GM19240 (cell line): ENCODE measurements at regions not wholly inside any gene's neighbourhood (a gene's known extent, or its start where the extent isn't known, plus 50 kb on each side); places are given as distances from the start of the nearest gene placed in this dataset.

Experiments used
- DNase-seq: peaks from one replicate; pipeline ENCODE4 v3.0.0; 2011; ENCODE audit warnings: low spot score; ENCODE audit not compliant: insufficient read length

DNA sequence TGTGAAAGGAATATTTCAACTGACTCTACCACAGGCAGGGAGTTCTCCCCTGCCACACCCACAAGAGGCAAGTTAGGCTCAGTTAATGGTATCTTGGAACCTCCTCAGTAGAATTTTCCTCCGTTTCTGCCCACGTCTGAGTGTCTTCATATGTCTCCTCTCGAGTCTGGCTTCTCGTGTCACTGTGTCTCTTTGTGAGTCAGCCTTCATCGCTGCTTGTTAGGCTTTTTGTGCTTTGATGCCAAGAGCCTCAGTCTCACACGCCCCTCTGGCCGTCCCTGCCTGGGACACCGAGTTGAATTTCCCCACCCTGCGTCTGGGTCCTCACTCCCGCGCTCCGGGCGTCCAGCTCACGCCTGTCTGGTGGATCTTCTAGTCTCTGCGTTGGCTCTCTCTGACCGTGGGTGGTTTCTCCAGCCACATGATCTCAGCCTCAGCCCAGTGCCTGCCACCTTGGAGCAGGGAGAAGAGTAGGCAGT lies 125.7 kb upstream of the GADD45A start:
- no peak for DNase-seq

- no peak for DNase-seq
Observed at GRCh38 chr1:67560580-67561255, 124.3 kb upstream of the GADD45A start.

DNA sequence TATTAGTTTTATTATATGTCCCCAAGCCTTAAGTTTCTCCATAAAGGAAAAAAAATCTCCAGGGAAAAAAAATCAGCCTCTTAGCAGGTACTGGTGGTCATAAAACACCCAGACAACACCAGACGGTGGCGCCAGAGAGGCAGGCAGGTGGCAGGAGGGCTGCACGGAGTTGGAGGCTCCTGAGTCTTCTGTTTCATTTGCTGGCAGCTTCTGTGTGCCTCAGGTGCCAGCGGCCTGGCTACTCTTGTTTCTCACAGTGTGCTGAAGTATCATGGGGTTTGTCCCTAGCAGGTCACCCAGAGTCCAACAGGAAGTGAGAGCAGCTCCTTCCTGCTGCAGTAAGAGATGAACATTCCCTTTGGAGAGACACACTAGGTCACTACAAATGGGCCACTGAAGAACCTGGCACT lies 123.3 kb upstream of the GADD45A start:
- DNase-seq, result peak; percentile 56

GRCh38 chr1:67563684-67564083 lies 121.3 kb upstream of the GADD45A start:
- DNase-seq, result no peak

DNA sequence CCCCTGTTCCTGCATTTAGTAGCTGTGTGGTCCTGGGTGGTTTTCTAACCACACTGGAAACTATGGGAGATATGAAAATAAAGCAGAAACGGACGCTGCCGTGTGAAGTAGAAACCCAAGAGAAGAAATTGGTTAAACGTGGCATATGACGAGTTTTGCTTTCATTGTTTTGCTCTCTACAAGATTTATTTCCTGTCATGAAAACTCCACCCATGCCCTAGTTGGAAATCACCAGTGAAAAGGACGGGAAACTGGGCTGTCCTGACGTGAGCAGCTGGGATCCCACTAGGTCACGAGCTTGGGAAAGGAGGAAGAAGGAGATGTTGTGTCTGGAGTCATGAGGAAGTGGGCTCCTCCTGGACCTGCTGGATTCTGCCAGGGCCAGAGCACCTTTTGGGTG lies 120.8 kb upstream of the GADD45A start:
- no peak for DNase-seq

DNA sequence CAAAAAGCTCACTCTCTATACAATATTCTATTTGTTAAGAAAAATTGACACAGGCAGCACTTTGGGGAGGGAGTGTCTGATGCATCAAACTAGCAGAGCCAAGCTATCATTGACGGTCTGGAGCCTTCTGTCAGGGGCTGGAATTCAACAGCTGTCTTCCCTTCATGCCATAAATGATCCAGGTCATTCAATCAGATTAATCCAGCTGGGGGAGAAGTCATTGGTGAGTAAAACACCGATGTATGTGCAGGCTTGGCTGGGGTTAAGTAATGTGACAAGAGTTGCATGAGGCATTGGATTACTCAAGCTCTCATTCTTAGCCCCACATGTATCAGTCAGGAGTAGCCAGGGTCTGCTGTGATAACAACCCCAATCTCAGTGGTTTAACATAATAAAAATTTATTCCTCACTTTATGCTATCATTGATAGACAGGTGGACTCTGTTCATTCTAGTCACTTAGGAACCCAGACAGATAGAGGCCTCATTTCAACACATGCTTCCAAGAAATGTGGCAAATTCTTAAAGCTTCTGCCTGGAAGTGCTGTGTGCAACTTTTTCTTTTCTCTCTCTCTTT lies 118.1 kb upstream of the GADD45A start:
- DNase-seq, result no peak

DNA sequence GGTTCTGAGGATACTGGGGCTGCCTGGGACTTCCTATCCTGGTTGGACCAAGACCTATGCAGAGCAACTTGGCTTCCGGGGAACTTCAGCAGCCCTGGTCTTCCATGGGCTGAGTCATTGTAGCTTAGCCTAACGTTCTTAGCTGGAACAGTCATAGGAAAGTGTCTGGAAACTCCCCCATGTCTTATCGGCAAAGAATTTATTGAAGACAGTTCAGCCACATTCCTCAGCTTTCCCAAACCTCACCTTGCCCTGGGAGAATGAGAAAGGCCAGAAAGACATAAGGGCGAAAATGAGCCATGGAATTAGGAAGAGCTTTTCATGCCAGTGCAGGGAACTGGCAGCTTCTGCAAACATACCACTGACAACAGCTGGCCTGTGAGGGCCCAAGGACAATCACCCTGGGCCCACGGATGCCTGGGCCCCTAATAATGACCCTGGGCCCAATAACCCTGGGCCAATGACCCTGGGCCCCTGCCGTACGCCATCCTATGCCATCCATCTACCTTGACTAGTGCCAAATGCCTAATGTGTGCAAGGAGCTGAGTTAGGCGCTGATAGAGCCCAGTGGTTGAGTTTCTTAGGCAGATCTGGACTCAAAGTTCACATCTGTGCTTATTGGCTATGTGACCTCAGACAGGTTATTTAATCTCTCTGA lies 114.4 kb upstream of the GADD45A start:
- no peak for DNase-seq

DNA sequence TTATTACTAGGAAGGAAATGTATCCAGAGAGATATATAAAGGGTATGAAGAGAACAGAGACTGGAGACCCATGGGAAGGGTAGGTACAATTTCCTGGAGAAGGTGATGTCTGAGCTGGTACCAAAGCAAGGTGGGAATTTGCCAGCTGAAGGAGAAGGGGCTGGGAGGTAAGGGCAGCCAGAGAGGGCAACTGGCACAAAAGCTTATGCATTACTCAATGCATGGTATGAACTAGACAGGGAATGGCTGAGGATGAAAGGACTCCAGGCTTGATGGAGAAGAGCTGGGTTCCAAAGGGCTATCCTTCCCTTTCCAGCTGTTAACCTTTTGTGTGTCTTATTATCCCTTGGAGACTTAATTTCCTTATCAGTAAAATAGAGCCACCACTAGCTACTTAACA lies 113.6 kb upstream of the GADD45A start:
- DNase-seq, result no peak

DNA sequence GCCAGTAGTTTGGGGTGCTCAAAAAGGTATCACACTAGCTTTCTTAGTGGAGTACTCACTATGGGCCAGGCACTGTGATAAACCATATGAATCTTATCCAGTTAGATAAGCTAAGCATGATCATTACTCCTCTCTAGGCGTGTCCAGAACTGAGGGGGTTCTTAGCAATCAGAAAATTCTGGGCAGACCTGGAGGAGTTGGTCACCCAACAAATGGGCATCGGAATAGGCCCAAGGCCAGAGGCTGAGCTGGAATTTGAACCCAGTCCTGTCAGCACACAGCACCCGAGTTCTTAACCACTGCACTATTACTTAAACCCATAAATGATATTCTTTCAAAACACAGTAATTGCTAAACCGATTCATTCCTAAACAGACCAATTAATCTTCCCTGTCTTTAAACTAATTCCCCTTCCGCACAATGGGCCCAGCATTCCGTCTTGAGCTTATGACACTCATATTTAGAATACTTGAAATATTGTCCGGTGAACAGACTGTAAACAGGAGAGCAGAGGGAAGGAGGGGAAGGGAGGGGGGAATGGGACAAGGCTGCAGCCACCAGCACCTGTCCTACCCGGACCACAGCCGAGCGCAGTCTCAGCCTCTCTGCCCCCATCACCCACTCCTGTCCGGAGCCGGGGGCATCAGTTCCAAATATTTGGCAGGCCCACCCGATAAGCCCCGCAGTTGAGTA lies 113.0 kb upstream of the GADD45A start:
- no peak for DNase-seq

DNA sequence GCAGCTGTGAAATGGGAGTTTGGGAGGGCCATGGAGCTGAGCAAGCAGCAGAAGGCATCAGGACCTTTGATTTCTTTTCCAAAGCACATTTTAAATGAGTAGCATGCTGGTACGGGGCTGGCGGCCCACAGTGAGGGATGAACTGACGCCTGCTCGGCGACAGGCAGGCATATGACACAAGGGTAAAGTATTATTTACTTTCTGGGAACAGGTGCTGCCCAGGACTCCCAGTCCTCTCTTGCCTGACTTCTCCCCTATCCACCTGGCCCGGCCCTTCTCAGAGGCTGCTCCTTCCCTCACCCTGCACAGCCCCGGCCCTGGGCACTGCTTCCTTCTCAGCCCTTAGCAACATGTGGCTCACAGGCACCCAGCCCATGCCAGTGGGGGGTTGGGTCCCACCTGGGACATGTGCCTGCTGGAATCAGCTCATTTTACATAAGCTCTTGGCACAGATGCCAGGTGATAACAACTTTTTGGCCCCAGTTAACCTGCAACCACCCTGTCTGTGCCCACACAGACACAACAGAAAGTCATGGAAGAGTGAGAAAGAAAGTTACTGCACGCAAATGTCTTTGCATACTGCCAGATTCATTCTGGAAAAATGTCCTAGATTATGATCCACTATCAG lies 112.3 kb upstream of the GADD45A start:
- no peak for DNase-seq

- no peak for DNase-seq
Observed at GRCh38 chr1:67573311-67573872, 111.6 kb upstream of the GADD45A start.

DNA sequence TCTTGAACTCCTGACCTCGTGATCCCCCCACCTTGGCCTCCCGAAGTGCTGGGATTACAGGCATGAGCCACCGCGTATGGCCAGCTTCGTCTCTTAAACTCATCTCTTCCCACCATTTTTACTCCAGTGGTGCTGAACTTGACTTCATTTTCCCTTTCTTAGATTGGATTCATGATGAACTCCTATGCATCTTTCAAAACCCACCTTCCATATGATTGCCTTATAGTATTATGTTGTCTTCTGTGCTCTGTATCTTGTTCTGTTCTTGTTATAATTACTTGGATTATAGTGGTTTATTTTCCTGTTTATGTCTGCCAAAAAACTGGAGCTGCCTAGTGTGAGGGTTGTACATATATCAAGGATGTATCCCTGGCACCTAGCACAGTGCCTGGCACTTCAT lies 110.8 kb upstream of the GADD45A start:
- DNase-seq, result no peak

DNA sequence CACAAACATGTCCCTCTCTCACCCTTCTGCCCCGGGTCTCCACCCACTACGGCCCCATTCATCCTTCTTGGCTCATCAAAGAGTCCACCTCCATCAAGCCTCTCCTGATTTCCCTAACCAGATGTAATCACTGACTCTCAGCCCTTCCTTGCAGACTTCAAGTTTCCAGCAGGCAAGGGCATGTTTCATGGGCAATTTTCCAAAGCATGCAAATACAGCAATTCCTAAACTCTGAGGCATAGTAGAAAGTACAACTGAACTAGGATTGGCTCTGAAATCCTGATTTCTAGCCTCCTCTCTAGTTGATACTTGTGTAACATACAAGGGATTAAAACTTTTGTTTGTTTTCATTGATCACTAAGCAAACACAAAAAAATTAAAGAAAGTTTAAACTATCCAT lies 109.1 kb upstream of the GADD45A start:
- DNase-seq, result no peak

DNA sequence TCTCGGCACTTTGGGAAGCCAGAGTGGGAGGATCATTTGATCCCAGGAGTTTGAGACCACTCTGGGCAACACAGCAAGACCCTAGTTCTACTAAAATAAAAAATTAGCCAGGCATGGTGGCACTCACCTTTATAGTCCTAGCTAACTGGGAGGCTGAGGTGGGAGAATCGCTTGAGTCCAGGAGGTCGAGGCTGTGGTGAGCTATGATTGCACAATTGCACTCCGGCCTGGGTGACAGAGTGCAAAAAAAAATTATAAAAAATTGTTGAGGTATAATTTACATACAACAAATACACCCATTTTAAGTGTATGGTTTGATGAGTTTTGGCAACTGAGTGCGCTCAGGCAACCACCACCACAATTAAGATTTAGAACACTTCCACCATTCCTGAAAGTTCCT lies 108.5 kb upstream of the GADD45A start:
- no peak for DNase-seq

- DNase-seq, result no peak
Observed at GRCh38 chr1:67577646-67578045, 107.4 kb upstream of the GADD45A start.

DNA sequence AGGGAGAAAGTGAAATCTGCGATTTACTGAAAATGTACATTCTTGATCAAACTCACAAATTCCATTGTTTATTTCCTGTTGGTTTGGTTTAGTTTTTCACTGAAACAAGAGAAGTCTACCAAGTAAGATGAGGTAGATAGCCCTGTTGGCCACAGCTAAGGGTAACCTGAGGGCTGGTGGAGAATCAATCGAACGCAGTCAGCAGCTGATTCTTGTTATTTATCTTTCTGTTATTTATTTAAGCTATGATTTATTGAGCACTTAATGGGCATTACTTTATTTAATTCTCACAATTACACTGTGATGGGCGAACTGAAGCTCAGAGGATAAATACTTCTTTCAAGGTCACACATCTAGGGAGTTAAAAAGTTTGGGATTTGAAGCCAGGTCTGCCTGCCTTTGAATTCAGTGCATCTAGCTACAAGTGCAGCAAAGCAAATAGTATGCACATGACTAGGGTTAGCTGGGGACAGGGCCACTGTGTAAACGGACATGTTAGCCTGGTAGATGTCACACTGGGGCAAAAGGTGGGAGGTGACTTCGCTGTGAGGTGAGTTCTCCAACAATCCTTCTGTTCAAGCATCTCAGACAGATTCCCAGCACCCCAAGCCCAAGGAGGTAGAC lies 106.5 kb upstream of the GADD45A start:
- DNase-seq, result no peak

GRCh38 chr1:67579623-67580394 lies 105.2 kb upstream of the GADD45A start:
- DNase-seq, result no peak

DNA sequence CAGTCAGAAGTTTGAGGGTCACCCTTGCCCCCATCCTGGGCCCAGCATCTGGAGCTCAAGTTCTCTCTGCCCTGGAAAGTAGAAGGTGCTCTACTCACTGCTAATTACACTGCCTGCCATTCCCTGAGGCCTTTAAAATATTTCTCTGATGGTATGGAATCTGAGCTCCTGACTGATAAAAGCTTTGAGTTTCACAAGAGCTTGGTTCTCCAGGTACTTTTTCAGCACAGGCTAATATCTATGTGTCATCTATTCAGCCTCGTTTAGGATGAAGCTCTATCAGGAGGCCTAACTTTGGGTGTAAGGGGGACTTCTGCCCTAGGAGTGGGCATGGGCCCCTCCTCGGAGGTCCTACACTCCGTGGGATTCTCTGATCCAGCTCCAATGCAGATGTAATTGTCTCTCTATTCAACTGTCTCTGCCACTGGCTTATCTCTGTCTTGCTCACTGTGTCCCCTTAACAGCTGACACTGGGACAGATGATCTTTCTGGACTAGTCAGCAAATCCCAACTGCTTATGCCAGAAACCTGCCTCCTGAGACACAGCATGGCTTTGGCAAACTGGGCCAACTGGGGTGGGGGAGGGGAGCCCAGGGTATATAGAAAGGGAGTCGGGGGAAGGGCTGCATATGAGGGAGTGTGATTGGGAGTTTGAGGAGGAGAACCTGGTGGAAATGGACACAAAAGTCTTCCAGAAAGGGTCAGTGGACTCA lies 104.2 kb upstream of the GADD45A start:
- no peak for DNase-seq

GRCh38 chr1:67582625-67583461 lies 102.2 kb upstream of the GADD45A start:
- no peak for DNase-seq
